SJSA1 (cell line): ENCODE measurements at regions not wholly inside any gene's neighbourhood (a gene's known extent, or its start where the extent isn't known, plus 50 kb on each side); places are given as distances from the start of the nearest gene placed in this dataset.
"Not testable (repeated sequence)": the region's sequence is repeated elsewhere in the genome, so short reads cannot be mapped to it uniquely, and the experiment has no call there.

Experiments used
- DNase-seq, 2 experiments: peaks; one replicate each; pipeline ENCODE4 v3.0.0-alpha.2; 2015 to 2020; ENCODE audit warnings: low spot score in 2 of 2, low read depth in 1 of 2
- H3K27ac ChIP-seq: fragments of 250-450 bp; sonication (Bioruptor Pico); 2 replicates; pipeline ENCODE4 v1.5.1; 2020; ENCODE audit warnings: mild to moderate bottlenecking, moderate library complexity
- H3K27me3 ChIP-seq: fragments of 250-450 bp; sonication (Bioruptor Pico); replicated peaks from 2 replicates; pipeline ENCODE4 v1.5.1; 2020; ENCODE audit warnings: mild to moderate bottlenecking, moderate library complexity
- H3K36me3 ChIP-seq: fragments of 250-450 bp; sonication (Bioruptor Pico); 2 replicates; pipeline ENCODE4 v1.5.1; 2020; ENCODE audit warnings: mild to moderate bottlenecking
- H3K4me1 ChIP-seq: fragments of 250-450 bp; sonication (Bioruptor Pico); replicated peaks from 2 replicates; pipeline ENCODE4 v1.6.1; 2021; ENCODE audit warnings: mild to moderate bottlenecking
- H3K4me3 ChIP-seq: fragments of 250-450 bp; sonication (Bioruptor Pico); 2 replicates; pipeline ENCODE4 v1.5.1; 2020; ENCODE audit warnings: mild to moderate bottlenecking
- H3K9me3 ChIP-seq: fragments of 250-450 bp; sonication (Bioruptor Pico); replicated peaks from 2 replicates; pipeline ENCODE4 v1.5.1; 2020; ENCODE audit warnings: mild to moderate bottlenecking

DNA sequence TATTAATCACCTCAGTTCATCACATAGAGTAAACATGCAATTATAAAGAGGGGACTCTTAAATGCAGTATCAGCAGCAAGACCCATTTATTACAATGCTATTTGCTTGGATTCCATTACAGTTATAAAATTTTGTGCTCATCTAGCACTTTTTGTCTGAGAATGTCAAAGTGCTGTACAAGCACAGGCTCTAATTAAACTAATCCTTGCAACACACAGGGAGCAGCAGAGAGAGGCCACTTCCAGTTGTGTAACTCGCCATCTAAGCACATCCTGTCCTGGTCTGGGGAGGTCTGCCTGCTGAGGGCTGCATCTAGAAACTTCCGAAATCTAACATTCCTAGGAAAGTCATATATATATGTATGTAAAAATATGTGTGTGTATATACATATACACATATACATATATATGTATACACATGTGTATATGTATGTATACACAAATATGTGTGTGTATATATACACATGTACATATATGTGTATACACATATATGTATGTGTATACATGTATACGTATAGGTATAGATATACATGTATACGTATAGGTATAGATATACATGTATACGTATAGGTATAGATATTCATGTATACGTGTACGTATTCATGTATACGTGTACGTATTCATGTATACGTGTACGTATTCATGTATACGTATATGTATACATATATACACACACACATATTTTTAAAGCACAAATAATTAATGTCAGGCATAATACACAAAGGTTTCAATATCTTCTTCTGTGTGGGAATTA is 136.4 kb upstream of the JARID2 start:
- Histone ChIP-seq H3K27me3 (no peaks in the 10 kb centered on the region), H3K4me1 (no peaks in the 10 kb centered on the region), H3K9me3 (no peaks in the 10 kb centered on the region; the same call in 1 of the 2 replicates), H3K27ac (no peak overlapping the region), H3K4me3 (no peak overlapping the region), H3K36me3 (no peaks in the 10 kb centered on the region)
- no peak for DNase-seq

DNA sequence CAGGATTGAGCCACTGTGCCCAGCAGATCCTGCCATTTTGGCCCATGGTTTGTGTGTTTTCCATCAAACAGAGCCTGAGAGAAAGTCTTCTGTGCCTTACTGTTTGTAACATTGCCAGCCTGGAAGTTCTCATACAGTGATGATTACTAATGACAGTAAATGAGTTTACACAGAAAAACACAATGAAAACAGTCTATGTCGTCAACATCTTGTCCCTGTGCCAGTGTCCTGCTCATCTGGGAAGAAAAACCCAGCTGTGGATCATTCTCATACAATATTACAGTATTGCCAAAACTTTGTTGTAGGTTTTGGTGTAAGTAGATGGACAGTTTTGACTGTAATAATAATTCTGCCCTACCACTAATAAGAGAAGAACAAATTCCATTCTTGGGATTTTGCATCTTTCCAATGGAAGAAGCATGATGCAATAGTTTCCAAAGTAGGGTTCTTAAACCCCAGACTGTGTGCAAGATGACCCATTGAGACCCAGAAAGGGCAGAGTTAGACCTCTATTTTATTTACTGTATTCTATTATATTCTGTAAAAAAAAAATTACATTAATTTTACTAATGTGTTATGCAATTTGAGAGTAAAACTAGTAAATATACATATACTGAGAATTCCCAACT is 135.0 kb upstream of the JARID2 start:
- Histone ChIP-seq H3K4me1 (no peaks in the 10 kb centered on the region), H3K36me3 (no peaks in the 10 kb centered on the region), H3K4me3 (no peak overlapping the region), H3K9me3 (no peaks in the 10 kb centered on the region), H3K27ac (no peak overlapping the region), H3K27me3 (no peaks in the 10 kb centered on the region)
- no peak for DNase-seq

DNA sequence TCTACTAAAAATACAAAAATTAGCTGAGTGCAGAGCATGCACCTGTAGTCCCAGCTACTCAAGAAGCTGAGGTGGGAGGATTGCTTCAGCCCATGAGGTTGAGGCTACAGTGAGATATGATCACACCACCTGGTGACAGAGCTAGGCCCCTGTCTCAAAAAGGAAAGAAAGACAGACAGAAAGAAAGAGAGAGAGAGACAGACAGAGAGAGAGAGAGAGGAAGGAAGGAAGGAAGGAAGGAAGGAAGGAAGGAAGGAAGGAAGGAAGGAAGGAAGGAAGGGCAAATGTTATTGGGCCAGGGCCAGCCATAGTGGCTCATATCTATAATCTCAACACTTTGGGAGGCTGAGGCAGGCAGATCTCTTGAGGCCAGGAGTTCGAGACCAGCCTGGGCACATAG is 134.3 kb upstream of the JARID2 start:
- not testable (repeated sequence) for H3K36me3 ChIP-seq, H3K9me3 ChIP-seq, H3K4me1 ChIP-seq, H3K27ac ChIP-seq, DNase-seq, H3K4me3 ChIP-seq, H3K27me3 ChIP-seq

DNA sequence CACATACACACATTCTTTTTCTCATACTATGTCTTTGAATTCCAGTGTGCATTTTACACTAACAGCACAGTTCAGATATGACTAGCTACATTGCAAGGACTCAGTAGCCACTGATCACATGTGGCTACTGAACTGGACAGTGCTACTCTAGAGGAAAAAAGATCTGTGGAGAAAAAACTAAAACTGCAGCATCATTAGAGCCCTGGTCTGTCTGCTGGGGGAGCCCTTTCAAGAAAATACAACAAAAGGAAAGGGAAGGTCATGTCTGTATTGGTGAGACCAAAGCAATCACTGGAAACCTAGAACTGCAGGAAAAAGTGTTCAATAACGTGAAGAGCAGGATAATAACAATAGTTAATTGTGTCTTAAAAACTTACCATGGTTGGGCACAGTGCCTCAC is 132.3 kb upstream of the JARID2 start:
- Histone ChIP-seq H3K27me3 (no peaks in the 10 kb centered on the region), H3K9me3 (no peaks in the 10 kb centered on the region), H3K36me3 (no peaks in the 10 kb centered on the region), H3K27ac (no peak overlapping the region), H3K4me3 (no peak overlapping the region), H3K4me1 (no peaks in the 10 kb centered on the region)
- no peak for DNase-seq

DNA sequence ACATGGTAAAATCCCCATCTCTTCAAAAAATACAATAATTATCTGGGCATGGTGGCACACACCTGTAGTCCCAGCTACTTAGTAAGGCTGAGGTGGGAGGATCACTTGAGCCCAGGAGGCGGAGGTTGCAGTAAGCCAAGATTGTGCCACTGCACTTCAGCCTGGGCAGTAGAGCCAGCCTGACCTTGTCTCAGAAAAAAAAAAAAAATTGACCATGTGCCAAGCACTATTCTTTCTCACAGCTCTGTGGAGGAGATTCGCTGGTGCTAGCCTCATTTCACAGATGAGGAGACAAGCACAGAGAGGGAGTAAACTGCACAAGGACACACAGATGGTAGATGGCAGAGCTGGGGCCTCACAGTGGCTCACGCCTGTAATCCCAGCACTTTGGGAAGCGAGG is 131.8 kb upstream of the JARID2 start:
- H3K27me3 ChIP-seq, result no peaks in the 10 kb centered on the region
- no peak overlapping the region for H3K27ac ChIP-seq
- no peaks in the 10 kb centered on the region for H3K9me3 ChIP-seq
- no peaks in the 10 kb centered on the region for H3K4me1 ChIP-seq
- no peak overlapping the region for H3K4me3 ChIP-seq
- DNase-seq, result no peak
- H3K36me3 ChIP-seq, result no peaks in the 10 kb centered on the region

DNA sequence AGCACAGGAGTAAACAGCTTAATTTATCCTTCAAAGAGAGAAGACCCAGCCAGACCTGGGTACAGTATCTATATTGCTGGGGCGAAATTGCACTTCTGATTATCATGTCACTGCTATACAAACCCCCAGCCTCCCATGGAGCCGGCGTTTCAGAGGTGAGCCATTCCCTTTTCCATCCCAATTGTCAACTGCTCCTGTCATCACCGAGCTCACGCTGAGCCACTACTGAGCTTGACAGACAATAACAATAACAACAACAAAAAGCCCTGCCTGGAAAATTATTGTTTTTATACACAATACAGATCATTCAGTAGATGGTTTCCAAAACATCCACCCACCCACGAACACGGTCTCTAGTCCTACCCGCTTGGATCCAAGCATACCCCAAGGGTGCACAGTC is 129.0 kb upstream of the JARID2 start:
- no peaks in the 10 kb centered on the region for H3K9me3 ChIP-seq

DNA sequence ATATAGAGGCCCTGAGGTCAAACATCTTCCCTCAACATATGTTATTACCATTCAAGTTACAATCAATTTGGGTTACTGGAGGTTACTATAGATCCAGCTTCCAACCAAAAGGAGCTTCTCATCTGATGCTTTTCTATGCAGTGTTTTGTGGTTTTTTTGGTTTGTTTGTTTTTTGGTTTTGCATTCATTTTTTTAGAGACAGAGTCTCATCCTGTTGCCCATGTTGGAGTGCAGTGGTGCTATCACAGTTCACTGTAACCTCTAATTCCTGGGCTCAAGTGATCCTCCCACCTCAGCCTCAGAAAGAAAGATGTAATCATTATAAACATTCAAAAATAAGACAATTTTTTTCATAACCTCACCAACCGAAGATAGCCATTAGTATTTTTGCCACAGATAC is 124.4 kb upstream of the JARID2 start:
- Histone ChIP-seq H3K36me3 (no peaks in the 10 kb centered on the region), H3K27me3 (no peaks in the 10 kb centered on the region), H3K27ac (no peak overlapping the region), H3K4me1 (no peaks in the 10 kb centered on the region), H3K9me3 (no peaks in the 10 kb centered on the region), H3K4me3 (no peak overlapping the region)
- DNase-seq, result no peak

More for the DNA sequence above, 129.0 kb upstream of the JARID2 start:
- no peak overlapping the region for H3K4me3 ChIP-seq
- DNase-seq, result no peak
- H3K27ac ChIP-seq, result no peak overlapping the region
- no peaks in the 10 kb centered on the region for H3K36me3 ChIP-seq
- H3K27me3 ChIP-seq, result no peaks in the 10 kb centered on the region
- no peaks in the 10 kb centered on the region for H3K4me1 ChIP-seq

DNA sequence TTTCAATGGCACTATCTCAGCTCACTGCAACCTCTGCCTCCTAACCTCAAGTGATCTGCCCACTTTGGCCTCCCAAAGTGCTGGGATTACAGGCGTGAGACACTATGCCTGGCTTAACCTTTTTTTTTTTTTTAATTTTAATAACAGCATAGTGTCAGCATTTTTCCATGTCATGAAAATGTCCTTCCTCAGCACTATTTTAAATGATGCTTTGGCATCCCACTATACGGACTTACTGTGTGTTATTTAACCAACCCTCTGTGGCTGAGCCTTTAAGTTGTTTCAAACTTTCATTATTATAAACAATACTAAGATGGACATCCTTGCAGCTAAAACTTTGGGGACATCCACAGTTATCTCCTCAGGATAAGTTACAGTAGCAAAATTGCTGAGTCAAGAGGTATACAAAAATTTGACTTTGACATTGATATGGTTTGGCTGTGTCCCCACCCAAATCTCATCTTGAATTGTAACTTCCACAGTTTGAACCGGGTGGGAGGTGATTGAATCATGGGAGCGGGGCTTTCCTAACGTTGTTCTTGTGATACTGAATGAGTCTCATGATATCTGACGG is 123.8 kb upstream of the JARID2 start:
- H3K9me3 ChIP-seq, result no peaks in the 10 kb centered on the region
- no peaks in the 10 kb centered on the region for H3K36me3 ChIP-seq
- H3K4me1 ChIP-seq, result no peaks in the 10 kb centered on the region
- no peak for DNase-seq
- H3K27ac ChIP-seq, result no peak overlapping the region
- H3K27me3 ChIP-seq, result no peaks in the 10 kb centered on the region
- H3K4me3 ChIP-seq, result no peak overlapping the region

DNA sequence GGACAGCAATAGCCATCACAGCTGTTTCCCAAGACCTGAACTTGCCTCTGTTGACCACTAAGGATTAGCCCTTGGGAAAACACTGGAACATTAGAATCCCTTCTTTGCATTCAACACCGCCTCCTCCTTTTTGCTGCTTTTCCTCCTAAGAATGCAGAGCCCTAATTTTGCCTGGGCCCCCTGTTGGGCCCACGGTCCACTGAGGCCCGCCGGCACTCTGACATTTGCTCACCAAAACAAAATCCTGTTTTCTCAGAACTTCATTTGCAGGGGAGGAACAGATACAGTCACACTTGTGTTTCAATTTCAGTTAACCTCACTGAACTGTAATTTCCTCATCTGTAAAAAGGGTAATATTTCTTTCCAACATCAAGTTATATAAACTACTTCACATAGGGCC is 116.0 kb upstream of the JARID2 start:
- Histone ChIP-seq H3K4me3 (no peak overlapping the region), H3K9me3 (no peaks in the 10 kb centered on the region; the same call in 1 of the 2 replicates), H3K27me3 (no peaks in the 10 kb centered on the region), H3K4me1 (peaks cover 6% of the 10 kb centered on the region; the same call in 1 of the 2 replicates), H3K27ac (no peak overlapping the region), H3K36me3 (no peaks in the 10 kb centered on the region)
- DNase-seq, result no peak

DNA sequence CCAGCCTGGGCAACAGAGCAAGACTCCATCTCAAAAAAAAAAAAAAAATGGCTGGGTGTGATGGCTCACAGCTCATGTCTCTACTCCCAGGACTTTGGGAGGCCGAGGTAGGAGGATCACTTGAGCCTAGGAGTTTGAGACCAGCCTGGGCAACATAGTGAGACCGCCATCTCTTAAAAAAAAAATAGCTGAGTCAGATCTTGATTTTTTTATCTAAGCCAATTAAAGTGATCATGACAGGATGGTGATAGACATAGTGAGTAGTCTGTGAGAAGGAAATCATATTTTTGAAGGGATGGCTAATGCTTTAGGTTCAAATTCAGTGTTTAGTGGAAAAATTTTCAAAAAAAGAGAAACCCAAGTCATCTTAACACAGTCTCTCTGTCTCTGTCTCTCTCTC is 114.6 kb upstream of the JARID2 start:
- Histone ChIP-seq H3K36me3 (no peaks in the 10 kb centered on the region), H3K27me3 (no peaks in the 10 kb centered on the region), H3K4me3 (no peak overlapping the region), H3K4me1 (peaks cover 6% of the 10 kb centered on the region; the same call in 1 of the 2 replicates), H3K27ac (no peak overlapping the region), H3K9me3 (no peaks in the 10 kb centered on the region; the same call in 1 of the 2 replicates)
- no peak for DNase-seq

DNA sequence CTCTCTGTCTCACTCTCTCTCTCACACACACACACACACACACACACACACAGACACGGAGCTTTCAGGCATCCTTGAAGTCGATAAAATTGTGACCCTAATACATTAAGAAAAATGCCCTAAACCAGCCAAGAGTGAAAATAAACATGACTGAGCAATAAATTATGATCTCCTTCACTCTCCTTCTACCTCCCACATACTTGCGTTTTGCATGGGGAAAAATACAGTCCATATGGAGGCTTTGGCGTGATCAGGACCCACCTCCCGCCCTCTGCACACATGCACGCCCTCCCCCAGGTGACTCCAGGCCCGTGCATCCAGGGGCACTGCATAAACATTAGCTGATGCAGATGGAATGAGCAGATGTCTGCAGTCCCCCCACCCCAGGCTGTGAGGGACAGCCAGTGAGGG is 114.2 kb upstream of the JARID2 start:
- Histone ChIP-seq H3K27me3 (no peaks in the 10 kb centered on the region), H3K4me3 (no peak overlapping the region), H3K27ac (no peak overlapping the region), H3K4me1 (peaks cover 6% of the 10 kb centered on the region; the same call in 1 of the 2 replicates), H3K9me3 (no peaks in the 10 kb centered on the region; the same call in 1 of the 2 replicates), H3K36me3 (no peaks in the 10 kb centered on the region)
- no peak for DNase-seq

DNA sequence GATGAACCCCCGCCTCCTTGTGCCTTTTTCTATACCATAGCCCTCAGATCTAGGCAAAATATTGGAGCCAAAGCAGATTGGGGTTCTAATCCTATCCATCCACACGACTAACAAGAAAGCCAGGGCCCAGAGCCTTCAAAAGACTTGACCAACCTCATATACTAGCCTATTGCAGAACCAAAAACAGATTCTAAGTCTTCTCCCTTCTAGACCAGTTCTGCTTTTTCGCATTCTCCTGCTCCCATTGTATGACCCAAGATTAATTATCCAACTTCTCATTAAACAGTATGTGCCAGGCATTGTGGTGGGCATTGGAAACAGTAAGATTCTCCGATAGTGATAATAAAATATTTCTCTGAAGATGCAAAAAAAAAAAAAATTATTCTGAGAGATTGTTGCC is 113.7 kb upstream of the JARID2 start:
- Histone ChIP-seq H3K4me3 (no peak overlapping the region), H3K27me3 (no peaks in the 10 kb centered on the region), H3K27ac (no peak overlapping the region), H3K4me1 (peaks cover 6% of the 10 kb centered on the region; the same call in 1 of the 2 replicates), H3K36me3 (no peaks in the 10 kb centered on the region), H3K9me3 (no peaks in the 10 kb centered on the region; the same call in 1 of the 2 replicates)
- no peak for DNase-seq

DNA sequence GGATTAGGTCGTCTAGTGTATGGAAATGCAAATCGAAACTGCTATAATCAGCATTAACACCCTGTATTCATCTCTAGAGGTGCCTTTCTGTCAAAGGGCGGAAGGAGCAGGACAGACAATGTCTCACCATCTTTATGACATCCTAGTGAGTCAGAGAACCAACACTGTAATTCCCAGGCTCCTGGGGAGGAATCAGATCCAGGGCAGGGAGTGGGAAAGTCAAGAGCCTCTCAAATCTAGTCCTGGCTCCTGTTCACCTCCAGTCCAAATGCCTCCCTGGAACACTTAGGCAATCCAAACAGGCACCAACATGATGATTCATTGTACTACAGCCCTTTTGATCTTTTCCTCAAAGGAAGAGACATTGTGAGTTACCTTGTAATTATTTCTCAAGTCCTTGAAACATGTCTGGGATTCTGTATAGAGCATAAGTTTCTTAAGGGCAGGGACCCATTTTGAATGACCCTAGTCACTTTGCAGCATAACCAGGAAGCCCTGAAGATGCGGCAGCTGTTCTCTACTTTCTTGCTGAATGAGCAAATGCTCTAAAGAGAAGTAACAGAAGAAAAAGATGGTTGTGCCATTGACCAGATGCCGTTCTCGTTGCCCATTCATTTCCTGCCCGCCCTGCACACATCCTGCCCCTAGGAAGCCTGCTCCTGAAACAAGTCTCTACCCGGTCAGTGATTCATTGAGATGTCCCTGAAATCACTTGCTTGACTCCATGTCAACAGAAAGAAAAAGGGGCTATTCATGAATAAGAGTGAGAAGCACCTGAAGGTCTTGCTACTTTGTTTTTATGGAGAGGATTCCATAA is 112.8 kb upstream of the JARID2 start:
- H3K9me3 ChIP-seq, result no peaks in the 10 kb centered on the region; the same call in 1 of the 2 replicates
- peaks cover 6% of the 10 kb centered on the region; the same call in 1 of the 2 replicates for H3K4me1 ChIP-seq
- H3K27ac ChIP-seq, result peak overlapping the region; percentile 56
- H3K36me3 ChIP-seq, result no peaks in the 10 kb centered on the region
- H3K27me3 ChIP-seq, result no peaks in the 10 kb centered on the region
- H3K4me3 ChIP-seq, result no peak overlapping the region
- DNase-seq, result peak; percentile 47 to 49
